MV-4-11 (cell line): ENCODE measurements at regions not wholly inside any gene's neighbourhood (a gene's known extent, or its start where the extent isn't known, plus 50 kb on each side); places are given as distances from the start of the nearest gene placed in this dataset.

Experiments
- DNase-seq: peaks from one replicate; lab custom pipeline; 2025; lab: John Stamatoyannopoulos, UW

GRCh38 chr14:86057018-86057667 lies 527.2 kb downstream of the FLRT2 start:
- peak; percentile 5 for DNase-seq

- DNase-seq, result no peak
Measured at GRCh38 chr14:86055512-86056075, 525.6 kb downstream of the FLRT2 start.

GRCh38 chr14:86052868-86053267 lies 522.9 kb downstream of the FLRT2 start:
- DNase-seq, result no peak

GRCh38 chr14:86050757-86051156 lies 520.8 kb downstream of the FLRT2 start:
- no peak for DNase-seq

GRCh38 chr14:86050072-86050683 lies 520.2 kb downstream of the FLRT2 start:
- no peak for DNase-seq

- no peak for DNase-seq
Measured at GRCh38 chr14:86039176-86039575, 509.2 kb downstream of the FLRT2 start.

GRCh38 chr14:86038387-86039042 lies 508.6 kb downstream of the FLRT2 start:
- peak; percentile 34 for DNase-seq

- DNase-seq, result peak; percentile 34
Measured at GRCh38 chr14:86035882-86036281, 505.9 kb downstream of the FLRT2 start.

- no peak for DNase-seq
Measured at GRCh38 chr14:86027990-86028389, 498.0 kb downstream of the FLRT2 start.

GRCh38 chr14:86027144-86027543 lies 497.2 kb downstream of the FLRT2 start:
- no peak for DNase-seq

- DNase-seq, result no peak
Measured at GRCh38 chr14:86022031-86022629, 492.2 kb downstream of the FLRT2 start.

- DNase-seq, result no peak
Measured at GRCh38 chr14:86020841-86021240, 490.9 kb downstream of the FLRT2 start.

GRCh38 chr14:86015941-86016340 lies 486.0 kb downstream of the FLRT2 start:
- no peak for DNase-seq

- DNase-seq, result no peak
Measured at GRCh38 chr14:86015511-86015910, 485.6 kb downstream of the FLRT2 start.

GRCh38 chr14:86013641-86014040 lies 483.7 kb downstream of the FLRT2 start:
- DNase-seq, result no peak

- DNase-seq, result no peak
Measured at GRCh38 chr14:86012461-86012860, 482.5 kb downstream of the FLRT2 start.

GRCh38 chr14:86003998-86004397 lies 474.1 kb downstream of the FLRT2 start:
- DNase-seq, result no peak

- no peak for DNase-seq
Measured at GRCh38 chr14:85996551-85996950, 466.6 kb downstream of the FLRT2 start.

GRCh38 chr14:85991156-85991555 lies 461.2 kb downstream of the FLRT2 start:
- DNase-seq, result no peak

- no peak for DNase-seq
Measured at GRCh38 chr14:85987907-85988306, 458.0 kb downstream of the FLRT2 start.

- DNase-seq, result no peak
Measured at GRCh38 chr14:85987292-85987691, 457.3 kb downstream of the FLRT2 start.

- DNase-seq, result no peak
Measured at GRCh38 chr14:85978582-85979250, 448.8 kb downstream of the FLRT2 start.
